SK-N-SH (cell line): ENCODE measurements at regions not wholly inside any gene's neighbourhood (a gene's known extent, or its start where the extent isn't known, plus 50 kb on each side); places are given as distances from the start of the nearest gene placed in this dataset.

ENCODE experiments used
- EP300 ChIP-seq, 2 experiments: IDR thresholded peaks; 2 replicates each; pipeline versions ENCODE4 v1.4.0 to v1.6.1; 2012; ENCODE audit warnings: borderline replicate concordance in 1 of 2, low read depth in 1 of 2, low read length in 1 of 2
- JUND ChIP-seq: IDR thresholded peaks from 2 replicates; pipeline ENCODE4 v1.4.0; 2012
- MXI1 ChIP-seq: IDR thresholded peaks from 2 replicates; pipeline ENCODE4 v1.6.1; 2012; ENCODE audit warnings: mild to moderate bottlenecking, low read depth, low read length, improper control_type of control experiment
- POLR2AphosphoS5 ChIP-seq: IDR thresholded peaks from 2 replicates; pipeline ENCODE4 v1.6.1; 2012; ENCODE audit warnings: low read depth, low read length
- RAD21 ChIP-seq: IDR thresholded peaks from 2 replicates; pipeline ENCODE4 v1.6.1; 2012; ENCODE audit warnings: mild to moderate bottlenecking, low read length
- SIN3A ChIP-seq: IDR thresholded peaks from 2 replicates; pipeline ENCODE4 v1.6.1; 2012; ENCODE audit warnings: low read depth, mild to moderate bottlenecking, low read length, moderate library complexity, borderline replicate concordance
- SMC3 ChIP-seq: IDR thresholded peaks from 2 replicates; pipeline ENCODE4 v1.6.1; 2012; ENCODE audit warnings: low read depth, low read length, improper control_type of control experiment
- TF ChIP-seq, protein P1 (sequence below): fragments of 200-600 bp; sonication (generic); IDR thresholded peaks from 2 replicates; pipeline ENCODE4 v1.6.1; 2017; ENCODE audit warnings: antibody characterized with exemption, mild to moderate bottlenecking, moderate library complexity
- TF ChIP-seq, protein P2 (sequence below): IDR thresholded peaks from 2 replicates; pipeline ENCODE4 v1.6.1; 2012; ENCODE audit warnings: mild to moderate bottlenecking, low read depth, low read length, moderate library complexity
- TF ChIP-seq, protein P3 (sequence below): IDR thresholded peaks from 2 replicates; pipeline ENCODE4 v1.4.0; 2012; ENCODE audit warnings: low read depth

DNA sequence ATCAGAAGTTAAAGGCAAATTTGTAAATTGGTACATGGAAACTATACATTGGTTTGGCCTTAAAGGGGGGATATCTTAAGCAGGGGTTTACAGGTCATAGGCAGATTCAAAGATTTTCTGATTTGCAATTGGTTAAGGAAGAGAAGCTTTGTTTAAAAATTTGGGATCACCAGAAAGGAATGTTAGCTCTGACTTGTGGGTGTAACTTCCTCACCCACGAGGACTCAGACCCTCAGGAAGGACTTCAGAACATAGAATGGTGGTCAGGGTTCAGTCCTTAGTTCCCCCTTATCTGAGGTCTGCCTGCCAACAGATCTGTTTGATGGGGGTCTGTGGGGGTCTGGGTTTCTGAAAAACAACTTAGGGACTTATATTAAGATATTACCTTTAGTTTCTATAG lies 427.4 kb upstream of the DIPK2B start:
- TF ChIP-seq POLR2AphosphoS5 (no peak), EP300 (IDR thresholded peaks at IDR 0.05; ENCODE audit: borderline replicate concordance in 1 of 2, low read depth in 1 of 2, low read length in 1 of 2) (no peak), MXI1 (no peak), JUND (no peak), RAD21 (no peak), SIN3A (no peak), SMC3 (no peak)
- TF ChIP-seq, protein P1, sequence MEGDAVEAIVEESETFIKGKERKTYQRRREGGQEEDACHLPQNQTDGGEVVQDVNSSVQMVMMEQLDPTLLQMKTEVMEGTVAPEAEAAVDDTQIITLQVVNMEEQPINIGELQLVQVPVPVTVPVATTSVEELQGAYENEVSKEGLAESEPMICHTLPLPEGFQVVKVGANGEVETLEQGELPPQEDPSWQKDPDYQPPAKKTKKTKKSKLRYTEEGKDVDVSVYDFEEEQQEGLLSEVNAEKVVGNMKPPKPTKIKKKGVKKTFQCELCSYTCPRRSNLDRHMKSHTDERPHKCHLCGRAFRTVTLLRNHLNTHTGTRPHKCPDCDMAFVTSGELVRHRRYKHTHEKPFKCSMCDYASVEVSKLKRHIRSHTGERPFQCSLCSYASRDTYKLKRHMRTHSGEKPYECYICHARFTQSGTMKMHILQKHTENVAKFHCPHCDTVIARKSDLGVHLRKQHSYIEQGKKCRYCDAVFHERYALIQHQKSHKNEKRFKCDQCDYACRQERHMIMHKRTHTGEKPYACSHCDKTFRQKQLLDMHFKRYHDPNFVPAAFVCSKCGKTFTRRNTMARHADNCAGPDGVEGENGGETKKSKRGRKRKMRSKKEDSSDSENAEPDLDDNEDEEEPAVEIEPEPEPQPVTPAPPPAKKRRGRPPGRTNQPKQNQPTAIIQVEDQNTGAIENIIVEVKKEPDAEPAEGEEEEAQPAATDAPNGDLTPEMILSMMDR: no peak
- TF ChIP-seq, protein P2, sequence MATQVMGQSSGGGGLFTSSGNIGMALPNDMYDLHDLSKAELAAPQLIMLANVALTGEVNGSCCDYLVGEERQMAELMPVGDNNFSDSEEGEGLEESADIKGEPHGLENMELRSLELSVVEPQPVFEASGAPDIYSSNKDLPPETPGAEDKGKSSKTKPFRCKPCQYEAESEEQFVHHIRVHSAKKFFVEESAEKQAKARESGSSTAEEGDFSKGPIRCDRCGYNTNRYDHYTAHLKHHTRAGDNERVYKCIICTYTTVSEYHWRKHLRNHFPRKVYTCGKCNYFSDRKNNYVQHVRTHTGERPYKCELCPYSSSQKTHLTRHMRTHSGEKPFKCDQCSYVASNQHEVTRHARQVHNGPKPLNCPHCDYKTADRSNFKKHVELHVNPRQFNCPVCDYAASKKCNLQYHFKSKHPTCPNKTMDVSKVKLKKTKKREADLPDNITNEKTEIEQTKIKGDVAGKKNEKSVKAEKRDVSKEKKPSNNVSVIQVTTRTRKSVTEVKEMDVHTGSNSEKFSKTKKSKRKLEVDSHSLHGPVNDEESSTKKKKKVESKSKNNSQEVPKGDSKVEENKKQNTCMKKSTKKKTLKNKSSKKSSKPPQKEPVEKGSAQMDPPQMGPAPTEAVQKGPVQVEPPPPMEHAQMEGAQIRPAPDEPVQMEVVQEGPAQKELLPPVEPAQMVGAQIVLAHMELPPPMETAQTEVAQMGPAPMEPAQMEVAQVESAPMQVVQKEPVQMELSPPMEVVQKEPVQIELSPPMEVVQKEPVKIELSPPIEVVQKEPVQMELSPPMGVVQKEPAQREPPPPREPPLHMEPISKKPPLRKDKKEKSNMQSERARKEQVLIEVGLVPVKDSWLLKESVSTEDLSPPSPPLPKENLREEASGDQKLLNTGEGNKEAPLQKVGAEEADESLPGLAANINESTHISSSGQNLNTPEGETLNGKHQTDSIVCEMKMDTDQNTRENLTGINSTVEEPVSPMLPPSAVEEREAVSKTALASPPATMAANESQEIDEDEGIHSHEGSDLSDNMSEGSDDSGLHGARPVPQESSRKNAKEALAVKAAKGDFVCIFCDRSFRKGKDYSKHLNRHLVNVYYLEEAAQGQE: no peak
- TF ChIP-seq, protein P3, sequence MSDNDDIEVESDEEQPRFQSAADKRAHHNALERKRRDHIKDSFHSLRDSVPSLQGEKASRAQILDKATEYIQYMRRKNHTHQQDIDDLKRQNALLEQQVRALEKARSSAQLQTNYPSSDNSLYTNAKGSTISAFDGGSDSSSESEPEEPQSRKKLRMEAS: no peak
